Ovary (tissue), 7 donors: ENCODE measurements at regions not wholly inside any gene's neighbourhood (a gene's known extent, or its start where the extent isn't known, plus 50 kb on each side); places are given as distances from the start of the nearest gene placed in this dataset.

Source experiments
- DNase-seq, 5 donors: peaks; one replicate each; pipeline ENCODE4 v3.0.0-alpha.2; 2019 to 2020
- H3K27ac ChIP-seq, 2 donors: fragments of 200-600 bp; one replicate each; pipeline versions ENCODE4 v1.5.1 to v1.8.0; 2019 to 2022
- H3K27me3 ChIP-seq: fragments of 200-600 bp; one replicate; pipeline ENCODE4 v1.8.0; 2022
- H3K36me3 ChIP-seq: fragments of 200-600 bp; sonication (generic); one replicate; pipeline ENCODE4 v1.5.1; 2019
- H3K4me1 ChIP-seq: one replicate; pipeline ENCODE4 v1.8.1; 2013; ENCODE audit warnings: mild to moderate bottlenecking, moderate library complexity; ENCODE audit not compliant: insufficient read depth
- H3K4me3 ChIP-seq: fragments of 200-600 bp; sonication (generic); one replicate; pipeline ENCODE4 v1.5.1; 2017
- H3K9me3 ChIP-seq, 2 donors: fragments of 200-600 bp in 1 of 2; sonication (generic) in 1 of 2; one replicate each; pipeline versions ENCODE4 v1.5.1 to v1.8.1; 2013 to 2019; ENCODE audit warnings: mild to moderate bottlenecking in 1 of 2, moderate library complexity in 1 of 2
- CTCF ChIP-seq, 3 donors: fragments of 450-650 bp in 2 of 3; fragments of 200-600 bp in 1 of 3; IDR thresholded peaks; one replicate each; pipeline versions ENCODE4 v1.5.1 to v1.8.0; 2016 to 2022; ENCODE audit warnings: antibody characterized with exemption in 3 of 3, mild to moderate bottlenecking in 1 of 3
- EP300 ChIP-seq: sonication (generic); formaldehyde crosslinking; IDR thresholded peaks from one replicate; pipeline ENCODE4 v1.6.1; 2017; ENCODE audit warnings: antibody characterized with exemption
- POLR2A ChIP-seq: fragments of 450-650 bp; IDR thresholded peaks from one replicate; pipeline ENCODE4 v1.6.1; 2017; ENCODE audit warnings: antibody characterized with exemption, mild to moderate bottlenecking, moderate library complexity
- WGBS, 3 donors: extraction: QIAGEN DNeasy Blood & Tissue Kit in 1 of 3; methylation state at CpG; one replicate each; pipeline versions ENCODE4 v1.1.5 to v1.1.7; 2013 to 2017; 5-methylcytosine and 5-hydroxymethylcytosine counted together
- intact Hi-C, 4 donors: fragments of 100-400 bp; cut with DNase I; formaldehyde crosslinking; loops; one replicate each; pipeline versions ENCODE4 v1.11.0 to v1.15.1; 2022 to 2023
- donor health status: DM: no; HTN: no; CAD: no; lungs with moderate emphysema.
- donor health status: DM: no; HTN: no; CAD: no.
- donor health status: Bipolar disorder and iron deficiency.
- donor health status: DM: no; HTN: no; CAD: no.
- donor health status: DM: yes; HTN: yes; CAD: no.

DNA sequence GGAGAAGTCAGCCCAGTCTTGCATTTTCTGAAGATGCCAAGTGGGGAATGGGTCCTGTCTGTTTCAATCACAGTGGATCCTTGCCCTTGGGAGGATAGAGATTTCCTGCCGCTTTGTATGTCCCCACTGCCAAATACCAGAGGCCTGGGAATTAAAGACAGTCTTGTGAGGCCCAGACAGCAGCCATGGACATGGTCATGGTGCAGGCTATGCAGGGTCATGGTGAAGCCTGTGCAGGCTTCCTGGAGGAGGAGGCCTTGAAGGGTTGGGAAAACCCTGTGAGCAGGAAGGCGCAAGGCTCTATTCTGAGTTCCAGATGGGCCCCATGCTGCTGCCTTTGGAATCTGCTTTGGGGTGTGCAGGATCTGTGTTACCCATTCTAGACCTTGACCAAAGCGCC is 57.3 kb upstream of the PITX1 start:
- no peak for DNase-seq
- TF ChIP-seq POLR2A: no peak
- TF ChIP-seq CTCF (IDR thresholded peaks at IDR 0.05): no peak
- no peak for TF ChIP-seq EP300
- Histone ChIP-seq H3K4me1 (no peaks in the 10 kb centered on the region), H3K4me3 (no peak overlapping the region), H3K27ac (no peak overlapping the region), H3K9me3 (no peaks in the 10 kb centered on the region), H3K27me3 (no peaks in the 10 kb centered on the region), H3K36me3 (no peaks in the 10 kb centered on the region)
- 95 to 97% (median 96%) methylated on average over 3 of the region's 3 CpGs for WGBS, 3 donors
- intact Hi-C loops: no loop called here

DNA sequence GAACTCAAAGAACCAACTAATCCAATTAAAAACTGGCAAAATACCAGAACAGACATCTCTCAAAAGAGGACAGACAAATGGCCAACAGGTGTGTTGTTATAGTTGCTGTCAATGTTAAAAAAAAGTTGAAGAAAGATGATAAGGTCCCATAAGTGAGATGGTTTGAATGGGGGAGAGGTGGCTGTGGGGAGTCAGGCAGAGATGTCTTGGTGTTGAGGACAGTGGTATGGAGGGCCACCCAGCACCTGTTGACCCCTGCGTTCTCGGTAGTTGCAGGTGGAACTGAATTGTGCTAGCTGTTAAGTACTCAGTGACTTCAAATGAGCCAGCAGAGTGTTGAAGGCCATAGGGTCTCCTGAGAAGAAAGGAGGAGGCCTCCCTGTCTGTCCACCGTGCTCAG is 55.9 kb upstream of the PITX1 start:
- Histone ChIP-seq H3K9me3 (no peaks in the 10 kb centered on the region), H3K27me3 (no peaks in the 10 kb centered on the region), H3K4me3 (no peak overlapping the region), H3K36me3 (no peaks in the 10 kb centered on the region), H3K4me1 (no peaks in the 10 kb centered on the region), H3K27ac (no peak overlapping the region)
- intact Hi-C loops: no loop called here
- WGBS, 3 donors: 70 to 74% (median 72%) methylated on average over 3 of the region's 3 CpGs
- no peak for TF ChIP-seq POLR2A
- no peak for TF ChIP-seq CTCF (IDR thresholded peaks at IDR 0.05)
- TF ChIP-seq EP300: no peak
- DNase-seq: no peak

GRCh38 chr5:135088911-135089310 is 54.9 kb upstream of the PITX1 start:
- intact Hi-C loops: no loop called here
- 4 to 11% (median 6%) methylated on average over 2 of the region's 2 CpGs for WGBS, 3 donors

GRCh38 chr5:135087950-135088349 is 53.9 kb upstream of the PITX1 start:
- 82 to 93% (median 91%) methylated on average over 1 of the region's 1 CpG for WGBS, 3 donors

More at GRCh38 chr5:135088911-135089310, 54.9 kb upstream of the PITX1 start:
- Histone ChIP-seq H3K27ac (no peak overlapping the region), H3K4me3 (no peak overlapping the region), H3K36me3 (no peaks in the 10 kb centered on the region), H3K9me3 (no peaks in the 10 kb centered on the region), H3K27me3 (no peaks in the 10 kb centered on the region), H3K4me1 (no peaks in the 10 kb centered on the region)
- no peak for DNase-seq
- no peak for TF ChIP-seq EP300

More at GRCh38 chr5:135087950-135088349, 53.9 kb upstream of the PITX1 start:
- no peak for DNase-seq
- no peak overlapping the region for H3K27ac ChIP-seq
- no peaks in the 10 kb centered on the region for H3K36me3 ChIP-seq
- H3K9me3 ChIP-seq: no peaks in the 10 kb centered on the region
- TF ChIP-seq EP300 (no peak), POLR2A (no peak), CTCF (IDR thresholded peaks at IDR 0.05) (no peak)
- H3K4me1 ChIP-seq: no peaks in the 10 kb centered on the region
- intact Hi-C loops: no loop called here
- no peak overlapping the region for H3K4me3 ChIP-seq
- H3K27me3 ChIP-seq: no peaks in the 10 kb centered on the region
